ENCODE measurements at regions not wholly inside any gene's neighbourhood (a gene's known extent, or its start where the extent isn't known, plus 50 kb on each side); places are given as distances from the start of the nearest gene placed in this dataset.
"Not testable (repeated sequence)": the region's sequence is repeated elsewhere in the genome, so short reads cannot be mapped to it uniquely, and the experiment has no call there.

GRCh38 chr10:60613434-60613833, 164.8 kb upstream of the CDK1 start:
- DNase-seq = no peak

DNA sequence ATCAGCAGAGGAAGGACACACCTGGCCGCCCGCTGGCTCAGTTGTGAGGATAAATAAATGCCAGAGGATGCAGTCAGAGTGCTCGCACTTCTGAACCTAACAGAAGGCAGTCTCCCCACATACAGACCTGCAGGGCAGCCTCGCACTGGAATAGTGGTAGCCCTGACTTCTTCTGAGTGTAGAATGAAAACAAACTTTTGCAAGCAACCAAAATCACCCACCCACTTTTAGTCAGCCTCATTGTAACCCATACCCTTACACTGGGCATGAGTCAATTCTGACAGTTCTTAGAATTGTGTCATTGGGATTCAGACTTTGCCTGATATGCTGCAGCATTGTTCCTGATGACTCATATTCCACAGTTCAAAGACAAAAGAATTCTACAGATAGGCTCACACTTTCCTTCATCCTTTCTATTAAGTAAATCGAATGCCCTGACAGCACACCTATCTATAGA, 167.0 kb upstream of the CDK1 start:
- DNase-seq = no peak

GRCh38 chr10:60607372-60607771, 170.9 kb upstream of the CDK1 start:
- no peak for DNase-seq

DNA sequence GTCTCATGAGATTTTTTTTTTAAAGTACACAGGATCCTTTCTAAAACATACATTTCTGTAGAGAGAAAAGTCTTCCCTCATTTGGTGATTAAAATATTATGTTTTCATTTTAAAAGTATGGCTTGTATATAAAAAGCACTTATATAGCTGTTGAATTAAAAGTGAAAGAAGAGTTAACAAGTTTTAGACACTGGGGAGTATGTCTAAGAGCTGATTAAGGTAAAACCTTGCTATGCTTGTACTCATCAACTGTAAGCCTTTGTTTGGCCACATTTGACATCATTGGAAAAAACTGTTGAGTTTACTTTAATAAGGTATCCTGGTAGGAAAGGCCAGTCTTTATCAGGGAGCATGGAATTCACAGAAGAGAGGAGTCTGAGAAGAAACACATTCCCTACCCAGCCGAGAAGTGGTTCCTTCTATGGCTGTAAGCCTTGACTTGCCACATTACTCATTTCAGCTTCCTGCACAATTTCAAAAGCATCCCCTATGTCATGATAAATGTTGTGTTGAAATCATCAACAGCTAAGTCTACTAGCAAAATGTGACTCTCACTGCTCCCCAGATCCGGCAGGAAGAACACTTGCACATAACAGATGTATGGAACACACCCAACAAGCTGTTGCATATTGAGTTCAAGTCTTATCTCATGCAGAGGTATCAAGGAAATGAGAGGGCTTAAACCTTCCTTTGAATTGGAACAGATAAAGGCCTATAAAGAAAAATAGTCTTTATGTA, 171.8 kb upstream of the CDK1 start:
- DNase-seq = no peak

DNA sequence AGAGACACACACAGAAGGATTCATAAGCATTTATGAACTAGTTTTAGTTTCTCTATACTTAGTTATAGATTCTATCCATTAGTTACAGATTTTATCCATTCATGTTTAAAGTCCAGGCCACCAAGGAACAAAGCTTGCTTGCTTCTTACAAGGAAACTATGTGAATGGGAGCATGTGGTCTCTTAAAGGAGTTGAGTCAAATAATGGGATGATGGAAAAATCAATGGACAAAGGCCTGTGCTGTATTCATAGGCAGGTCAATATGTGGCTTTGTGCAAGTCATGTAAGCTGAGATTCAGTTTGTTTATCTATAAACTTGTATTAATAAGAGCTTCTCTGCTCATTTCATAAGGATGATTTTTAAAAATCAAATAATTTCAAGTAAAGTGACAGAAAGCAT, 172.8 kb upstream of the CDK1 start:
- no peak for DNase-seq

GRCh38 chr10:60604342-60604741, 173.9 kb upstream of the CDK1 start:
- no peak for DNase-seq

DNA sequence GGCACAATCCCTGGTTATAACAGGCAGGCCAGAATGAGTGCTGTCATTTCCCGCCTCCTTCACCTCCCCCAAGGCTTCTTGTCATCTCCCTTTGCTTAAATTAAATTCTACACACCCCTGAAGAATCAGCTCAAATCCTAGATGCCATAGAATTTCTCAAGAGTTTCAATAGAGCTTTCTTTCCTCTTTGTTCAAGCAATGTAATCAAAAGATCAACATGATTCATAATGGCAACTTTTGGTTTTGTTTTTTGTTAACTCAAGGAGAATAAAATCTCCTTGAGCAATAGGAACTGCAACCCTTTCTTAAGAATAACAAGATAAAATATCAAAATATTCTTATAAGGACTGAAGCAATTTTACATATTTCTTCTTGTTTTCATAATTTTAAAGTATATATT, 180.8 kb upstream of the CDK1 start:
- no peak for DNase-seq

DNA sequence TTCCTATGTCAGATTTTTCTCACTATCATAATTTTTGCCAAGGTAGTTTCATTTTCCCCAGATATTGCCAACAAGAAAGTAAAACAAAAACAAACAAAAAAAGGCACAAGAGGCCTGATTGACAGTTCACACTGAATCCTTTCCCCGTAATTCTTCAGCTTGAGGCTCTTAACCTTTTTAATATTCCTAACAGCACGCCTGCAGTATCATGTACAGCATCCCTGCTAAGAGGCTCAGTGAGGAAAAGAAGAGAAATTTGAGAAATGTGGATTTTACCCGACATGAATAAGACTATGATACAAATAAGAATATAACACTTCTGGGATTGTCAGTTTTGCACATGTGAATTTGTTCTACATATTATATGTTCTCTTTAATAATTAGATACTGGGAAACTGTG, 182.4 kb upstream of the CDK1 start:
- DNase-seq = no peak

DNA sequence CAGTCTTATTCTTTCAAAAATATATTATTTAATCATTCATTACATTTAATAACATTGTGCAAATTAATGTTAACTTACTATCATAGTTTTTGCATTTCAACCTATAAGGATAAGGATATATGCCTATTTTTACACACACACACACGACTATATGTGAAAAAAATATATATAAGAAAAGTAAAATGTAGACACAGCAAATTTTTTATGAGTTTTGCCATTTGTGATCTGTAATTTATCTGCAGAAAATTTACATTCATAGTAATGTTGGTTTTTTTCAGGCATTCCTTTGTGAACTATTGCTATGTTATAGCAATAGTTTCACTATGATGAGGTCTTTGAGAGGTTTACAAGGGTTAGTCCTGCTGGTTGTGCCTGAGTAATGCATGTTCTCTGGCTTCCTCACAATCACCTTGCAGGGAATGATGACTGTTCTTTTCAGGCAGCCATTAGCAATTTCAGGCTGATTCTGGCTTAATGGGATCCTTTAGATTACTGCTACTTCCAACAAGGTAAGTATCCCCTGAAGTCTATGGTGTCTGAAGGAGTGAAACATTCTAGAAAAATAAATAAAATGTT, 183.7 kb upstream of the CDK1 start:
- no peak for DNase-seq

DNA sequence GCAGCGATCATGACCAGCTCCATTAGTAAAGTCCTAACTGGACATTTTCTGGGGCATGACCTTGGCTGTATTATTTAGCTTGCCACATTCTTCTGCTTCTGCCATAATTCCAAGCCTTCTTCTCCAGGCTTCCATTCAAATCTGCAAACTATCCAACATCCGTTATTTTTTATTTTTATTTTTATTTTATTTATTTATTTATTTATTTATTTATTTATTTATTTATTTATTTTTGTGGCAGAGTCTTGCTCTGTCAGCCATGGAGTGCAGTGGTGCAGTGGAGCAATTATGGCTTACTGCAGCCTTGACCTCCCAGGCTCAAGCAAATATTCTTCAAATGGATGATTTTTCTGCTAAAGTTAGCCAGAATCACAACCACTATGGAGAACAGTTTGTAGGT, 187.2 kb upstream of the CDK1 start:
- no peak for DNase-seq

DNA sequence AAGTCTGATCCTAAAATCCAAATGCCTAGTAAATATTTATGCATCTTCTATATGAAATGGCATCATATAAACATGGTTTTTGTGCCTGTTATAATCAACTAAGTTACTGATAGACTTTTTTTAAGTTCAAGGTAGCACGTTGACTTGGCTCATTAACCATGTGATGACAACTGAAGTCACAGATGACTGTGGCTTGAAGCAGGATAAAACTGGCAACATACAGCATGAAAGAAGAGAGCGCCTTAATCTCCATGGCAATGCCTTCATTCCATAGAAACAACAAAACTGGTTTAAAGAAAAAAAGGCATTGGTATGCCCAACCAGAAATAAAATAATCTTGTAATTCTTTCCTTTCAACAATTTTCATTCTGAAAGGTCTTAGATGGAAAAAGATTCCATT, 188.9 kb upstream of the CDK1 start:
- no peak for DNase-seq

DNA sequence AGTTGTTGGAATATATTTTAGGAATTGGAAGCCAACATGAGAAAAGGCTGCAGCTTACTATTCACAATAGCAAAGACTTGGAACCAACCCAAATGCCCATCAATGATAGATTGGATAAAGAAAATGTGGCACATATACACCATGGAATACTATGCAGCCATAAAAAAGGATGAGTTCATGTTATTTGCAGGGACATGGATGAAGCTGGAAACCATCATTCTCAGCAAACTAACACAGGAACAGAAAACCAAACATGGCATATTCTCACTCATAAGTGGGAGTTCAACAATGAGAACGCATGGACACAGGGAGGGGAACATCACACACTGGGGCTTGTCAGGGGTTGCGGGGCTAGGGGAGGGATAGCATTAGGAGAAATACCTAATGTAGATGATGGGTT, 192.1 kb upstream of the ANK3 start:
- not testable (repeated sequence) for DNase-seq

GRCh38 chr10:60578217-60578616, 188.5 kb upstream of the ANK3 start:
- DNase-seq = no peak

- no peak for DNase-seq
Observed at GRCh38 chr10:60576130-60577069, 186.7 kb upstream of the ANK3 start.

- DNase-seq = no peak
Observed at GRCh38 chr10:60575105-60575504, 185.4 kb upstream of the ANK3 start.

DNA sequence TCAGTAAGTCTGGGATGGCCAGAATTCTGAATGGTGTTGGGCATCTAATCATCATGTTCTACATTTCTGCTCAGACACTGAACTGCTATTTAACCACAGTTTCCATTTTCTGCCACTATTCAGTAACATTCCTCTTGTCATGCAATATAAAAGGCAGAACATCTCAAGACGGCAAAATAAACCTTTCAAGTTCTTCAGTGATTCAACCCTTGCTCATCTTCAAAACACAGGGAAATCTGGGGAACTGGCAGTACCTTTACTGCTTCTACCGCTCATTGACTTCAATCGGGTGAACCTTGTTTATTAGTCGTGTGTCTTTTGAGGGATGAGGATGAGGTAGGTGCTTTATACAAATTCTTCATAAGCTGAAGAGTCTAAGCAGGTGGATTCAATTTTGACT, 184.7 kb upstream of the ANK3 start:
- DNase-seq = no peak

GRCh38 chr10:60573336-60573735, 183.7 kb upstream of the ANK3 start:
- DNase-seq = no peak

GRCh38 chr10:60572511-60573194, 183.0 kb upstream of the ANK3 start:
- peak; percentile 39 for DNase-seq

- DNase-seq = no peak
Observed at GRCh38 chr10:60570896-60571295, 181.2 kb upstream of the ANK3 start.

- peak; percentile 1 for DNase-seq
Observed at GRCh38 chr10:60570272-60570865, 180.7 kb upstream of the ANK3 start.

GRCh38 chr10:60569681-60570080, 180.0 kb upstream of the ANK3 start:
- no peak for DNase-seq

DNA sequence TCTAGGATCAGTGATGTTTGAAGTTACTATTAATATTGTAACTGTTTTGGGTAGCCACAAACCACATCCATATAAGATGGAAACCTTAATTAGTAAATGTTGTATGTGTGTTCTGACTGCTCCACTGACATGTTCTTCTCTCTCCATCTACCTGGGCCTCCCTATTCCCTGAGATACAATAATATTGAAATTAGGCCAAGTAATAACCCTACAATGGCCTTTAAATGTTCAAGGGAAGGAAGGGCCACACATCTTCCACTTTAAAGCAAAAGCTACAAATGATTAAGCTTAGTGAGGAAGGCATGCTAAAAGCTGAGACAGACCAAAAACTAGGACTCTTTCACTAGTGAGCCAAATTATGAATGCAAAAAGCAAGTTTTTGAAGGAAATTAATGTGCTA, 176.4 kb upstream of the ANK3 start:
- DNase-seq = no peak

GRCh38 chr10:60565492-60565891, 175.8 kb upstream of the ANK3 start:
- no peak for DNase-seq

All from NCI-H748 treated with DMSO at 0.1 percent for 48 hours (cell line).